Thyroid gland (tissue), 4 donors: ENCODE measurements at regions not wholly inside any gene's neighbourhood (a gene's known extent, or its start where the extent isn't known, plus 50 kb on each side); places are given as distances from the start of the nearest gene placed in this dataset.
"Not testable (repeated sequence)": the region's sequence is repeated elsewhere in the genome, so short reads cannot be mapped to it uniquely, and the experiment has no call there.

ENCODE experiments used
- DNase-seq, 2 donors: peaks; one replicate each; pipeline ENCODE4 v3.0.0-alpha.2; 2019
- H3K27ac ChIP-seq, 3 donors: fragments of 200-600 bp; sonication (generic); 1 replicate in 2 of 3; 2 replicates in 1 of 3; pipeline ENCODE4 v1.5.1; 2016 to 2019; ENCODE audit warnings: mild to moderate bottlenecking in 1 of 3, moderate library complexity in 1 of 3
- H3K27me3 ChIP-seq: fragments of 200-600 bp; sonication (generic); one replicate; pipeline ENCODE4 v1.5.1; 2019
- H3K36me3 ChIP-seq, 2 donors: fragments of 200-600 bp; sonication (generic); one replicate each; pipeline ENCODE4 v1.5.1; 2016 to 2019
- H3K4me1 ChIP-seq, 2 donors: fragments of 200-600 bp; sonication (generic); one replicate each; pipeline ENCODE4 v1.5.1; 2017 to 2019
- H3K4me3 ChIP-seq, 3 donors: fragments of 200-600 bp; sonication (generic); replicated peaks in 1 of 3; 1 replicate in 2 of 3; 2 replicates in 1 of 3; pipeline ENCODE4 v1.5.1; 2016; ENCODE audit warnings: mild to moderate bottlenecking in 1 of 3
- H3K9me3 ChIP-seq: fragments of 200-600 bp; sonication (generic); one replicate; pipeline ENCODE4 v1.5.1; 2017
- CTCF ChIP-seq, 6 experiments: fragments of 200-600 bp in 3 of 6; fragments of 450-650 bp in 3 of 6; sonication (generic) in 3 of 6; IDR thresholded peaks; one replicate each; pipeline ENCODE4 v1.5.1; 2016 to 2019; ENCODE audit warnings: antibody characterized with exemption in 6 of 6, mild to moderate bottlenecking in 2 of 6, inconsistent platforms in 1 of 6, moderate library complexity in 1 of 6
- POLR2A ChIP-seq, 2 donors: fragments of 450-650 bp; IDR thresholded peaks; one replicate each; pipeline ENCODE4 v1.6.1; 2017; ENCODE audit warnings: antibody characterized with exemption in 2 of 2, mild to moderate bottlenecking in 2 of 2, moderate library complexity in 1 of 2
- WGBS, 2 donors: methylation state at CpG; one replicate each; pipeline ENCODE4 v1.1.5; 2017; 5-methylcytosine and 5-hydroxymethylcytosine counted together
- intact Hi-C: fragments of 100-400 bp; cut with DNase I; formaldehyde crosslinking; loops from one replicate; pipeline ENCODE4 v1.15.1; 2023

GRCh38 chr17:21470422-21470821 lies 94.3 kb downstream of the KCNJ12 start:
- H3K36me3 ChIP-seq, H3K4me3 ChIP-seq, H3K27me3 ChIP-seq, DNase-seq, H3K9me3 ChIP-seq, H3K27ac ChIP-seq, intact Hi-C loops, H3K4me1 ChIP-seq: not testable (repeated sequence)
- 88 to 95% methylated on average over 3 of the region's 3 CpGs for WGBS, 2 donors

GRCh38 chr17:21470861-21471260 lies 94.7 kb downstream of the KCNJ12 start:
- no peaks in the 10 kb centered on the region for H3K27me3 ChIP-seq
- no peak for DNase-seq
- WGBS, 2 donors: 64 to 71% methylated on average over 1 of the region's 1 CpG
- H3K4me1 ChIP-seq: no peaks in the 10 kb centered on the region
- H3K4me3 ChIP-seq: no peak overlapping the region
- H3K36me3 ChIP-seq: no peaks in the 10 kb centered on the region
- H3K9me3 ChIP-seq: no peaks in the 10 kb centered on the region
- H3K27ac ChIP-seq: no peak overlapping the region
- intact Hi-C loops: no loop called here
- TF ChIP-seq CTCF (IDR thresholded peaks at IDR 0.05) (no peak), POLR2A (IDR thresholded peaks at IDR 0.05) (no peak)

- H3K4me1 ChIP-seq: no peaks in the 10 kb centered on the region
- no peak overlapping the region for H3K4me3 ChIP-seq
- WGBS, 2 donors: 60 to 68% methylated on average over 5 of the region's 5 CpGs
- intact Hi-C loops: no loop called here
- DNase-seq: no peak
- H3K9me3 ChIP-seq: no peaks in the 10 kb centered on the region
- H3K27me3 ChIP-seq: no peaks in the 10 kb centered on the region
- TF ChIP-seq CTCF (IDR thresholded peaks at IDR 0.05): no peak
- no peak for TF ChIP-seq POLR2A (IDR thresholded peaks at IDR 0.05)
- no peak overlapping the region for H3K27ac ChIP-seq
- H3K36me3 ChIP-seq: no peaks in the 10 kb centered on the region
These were observed 98.7 kb downstream of the KCNJ12 start for GRCh38 chr17:21474815-21475214.

GRCh38 chr17:21475571-21475970 lies 99.4 kb downstream of the KCNJ12 start:
- no peaks in the 10 kb centered on the region for H3K36me3 ChIP-seq
- H3K27ac ChIP-seq: no peak overlapping the region
- H3K4me1 ChIP-seq: no peaks in the 10 kb centered on the region
- WGBS, 2 donors: 77 to 83% methylated on average over 8 of the region's 8 CpGs
- no peaks in the 10 kb centered on the region for H3K27me3 ChIP-seq
- no peak for DNase-seq
- intact Hi-C loops: no loop called here
- H3K4me3 ChIP-seq: no peak overlapping the region
- no peaks in the 10 kb centered on the region for H3K9me3 ChIP-seq
- TF ChIP-seq POLR2A (IDR thresholded peaks at IDR 0.05): no peak
- TF ChIP-seq CTCF (IDR thresholded peaks at IDR 0.05): no peak

GRCh38 chr17:21476867-21477266 lies 100.7 kb downstream of the KCNJ12 start:
- H3K27ac ChIP-seq: no peak overlapping the region
- intact Hi-C loops: no loop called here
- H3K9me3 ChIP-seq: no peaks in the 10 kb centered on the region
- H3K36me3 ChIP-seq: no peaks in the 10 kb centered on the region
- no peaks in the 10 kb centered on the region for H3K27me3 ChIP-seq
- H3K4me3 ChIP-seq: no peak overlapping the region
- H3K4me1 ChIP-seq: no peaks in the 10 kb centered on the region
- no peak for DNase-seq
- 84 to 88% methylated on average over 8 to 10 of the region's 11 CpGs for WGBS, 2 donors
- TF ChIP-seq POLR2A (IDR thresholded peaks at IDR 0.05): no peak
- no peak for TF ChIP-seq CTCF (IDR thresholded peaks at IDR 0.05)
